ENCODE measurements at regions not wholly inside any gene's neighbourhood (a gene's known extent, or its start where the extent isn't known, plus 50 kb on each side); places are given as distances from the start of the nearest gene placed in this dataset.

- TF ChIP-seq CTCF (IDR thresholded peaks at IDR 0.05; ENCODE audit: insufficient read depth, low read depth, low read length), result no peak
- H3K4me3 ChIP-seq (ENCODE audit: low read depth, low read length), result no peak overlapping the region
- DNase-seq (ENCODE audit: low read depth), result no peak
These were observed 172.4 kb upstream of the HS6ST1 start for GRCh38 chr2:128490881-128491691.

- H3K4me3 ChIP-seq (ENCODE audit: low read depth, low read length), result no peak overlapping the region
- DNase-seq (ENCODE audit: low read depth), result no peak
- TF ChIP-seq CTCF (IDR thresholded peaks at IDR 0.05; ENCODE audit: insufficient read depth, low read depth, low read length), result no peak
These were observed 173.1 kb upstream of the HS6ST1 start for GRCh38 chr2:128491692-128492244.

GRCh38 chr2:128492966-128493811, 174.5 kb upstream of the HS6ST1 start:
- no peak for TF ChIP-seq CTCF (IDR thresholded peaks at IDR 0.05; ENCODE audit: insufficient read depth, low read depth, low read length)
- no peak for DNase-seq (ENCODE audit: low read depth)
- H3K4me3 ChIP-seq (ENCODE audit: low read depth, low read length), result no peak overlapping the region

GRCh38 chr2:128493880-128494279, 175.2 kb upstream of the HS6ST1 start:
- no peak overlapping the region for H3K4me3 ChIP-seq (ENCODE audit: low read depth, low read length)
- no peak for TF ChIP-seq CTCF (IDR thresholded peaks at IDR 0.05; ENCODE audit: insufficient read depth, low read depth, low read length)
- DNase-seq (ENCODE audit: low read depth), result no peak

GRCh38 chr2:128494307-128494639, 175.6 kb upstream of the HS6ST1 start:
- no peak for TF ChIP-seq CTCF (IDR thresholded peaks at IDR 0.05; ENCODE audit: insufficient read depth, low read depth, low read length)
- H3K4me3 ChIP-seq (ENCODE audit: low read depth, low read length), result no peak overlapping the region
- DNase-seq (ENCODE audit: low read depth), result no peak

- DNase-seq (ENCODE audit: low read depth), result no peak
- TF ChIP-seq CTCF (IDR thresholded peaks at IDR 0.05; ENCODE audit: insufficient read depth, low read depth, low read length), result no peak
- no peak overlapping the region for H3K4me3 ChIP-seq (ENCODE audit: low read depth, low read length)
These were observed 176.1 kb upstream of the HS6ST1 start for GRCh38 chr2:128494640-128495321.

Measured in fibroblast of villous mesenchyme (primary cell).